Smooth muscle cell (in vitro differentiated cells): ENCODE measurements at regions not wholly inside any gene's neighbourhood (a gene's known extent, or its start where the extent isn't known, plus 50 kb on each side); places are given as distances from the start of the nearest gene placed in this dataset.

Experiments
- DNase-seq: peaks from one replicate; lab custom pipeline; 2025; ENCODE audit not compliant: unreplicated experiment; lab: John Stamatoyannopoulos, UW
- H2AFZ ChIP-seq: fragments of 200-600 bp; sonication (generic); 2 replicates; pipeline ENCODE4 v1.6.0; 2016; ENCODE audit warnings: antibody characterized with exemption, low read depth, mild to moderate bottlenecking
- H3F3A ChIP-seq: fragments of 200-600 bp; sonication (generic); 2 replicates; pipeline ENCODE4 v1.6.0; 2017; ENCODE audit warnings: antibody characterized with exemption, low read depth
- H3K27ac ChIP-seq: fragments of 200-600 bp; sonication (generic); 2 replicates; pipeline ENCODE4 v1.5.1; 2016; ENCODE audit warnings: low read depth, mild to moderate bottlenecking
- H3K27me3 ChIP-seq: fragments of 200-600 bp; sonication (generic); 2 replicates; pipeline ENCODE4 v1.6.1; 2016; ENCODE audit warnings: low read depth, mild to moderate bottlenecking
- H3K36me3 ChIP-seq: fragments of 200-600 bp; sonication (generic); 2 replicates; pipeline ENCODE4 v1.5.1; 2016; ENCODE audit warnings: low read depth
- H3K4me1 ChIP-seq: fragments of 200-600 bp; sonication (generic); 2 replicates; pipeline ENCODE4 v1.5.1; 2016; ENCODE audit warnings: low read depth
- H3K4me2 ChIP-seq: fragments of 200-600 bp; sonication (generic); 2 replicates; pipeline ENCODE4 v1.6.0; 2016; ENCODE audit warnings: mild to moderate bottlenecking
- H3K4me3 ChIP-seq: fragments of 200-600 bp; sonication (generic); 2 replicates; pipeline ENCODE4 v1.5.1; 2016; ENCODE audit warnings: mild to moderate bottlenecking
- H3K79me2 ChIP-seq: fragments of 200-600 bp; sonication (generic); 2 replicates; pipeline ENCODE4 v1.6.0; 2016; ENCODE audit warnings: low read depth, mild to moderate bottlenecking
- H3K9ac ChIP-seq: fragments of 200-600 bp; sonication (generic); 2 replicates; pipeline ENCODE4 v1.6.0; 2016; ENCODE audit warnings: low read depth
- H3K9me3 ChIP-seq: fragments of 200-600 bp; sonication (generic); replicated peaks from 2 replicates; pipeline ENCODE4 v1.5.1; 2016; ENCODE audit warnings: low read depth
- H4K20me1 ChIP-seq: fragments of 200-600 bp; sonication (generic); 2 replicates; pipeline ENCODE4 v1.6.0; 2016; ENCODE audit warnings: low read depth
- CTCF ChIP-seq: fragments of 200-600 bp; sonication (generic); IDR thresholded peaks from 2 replicates; pipeline ENCODE4 v1.5.1; 2017; ENCODE audit warnings: borderline replicate concordance, mild to moderate bottlenecking, antibody characterized with exemption; ENCODE audit not compliant: insufficient read depth, poor library complexity, severe bottlenecking
- WGBS: methylation state at CpG from one replicate; pipeline ENCODE4 v1.1.7; 2016; ENCODE audit warnings: low lambda C conversion rate; 5-methylcytosine and 5-hydroxymethylcytosine counted together

GRCh38 chr6:97705568-97705967 is 422.6 kb upstream of the MMS22L start:
- WGBS, result 20% methylated on average over 2 of the region's 2 CpGs
- no peaks in the 10 kb centered on the region for H3K4me1 ChIP-seq
- no peaks in the 10 kb centered on the region for H3K27me3 ChIP-seq
- no peaks in the 10 kb centered on the region for H3K9me3 ChIP-seq
- no peaks in the 10 kb centered on the region for H4K20me1 ChIP-seq
- TF ChIP-seq CTCF, result peak; percentile 44
- no peak overlapping the region for H3K4me3 ChIP-seq
- no peaks in the 10 kb centered on the region for H3K79me2 ChIP-seq
- no peak overlapping the region for H3K9ac ChIP-seq
- H3K27ac ChIP-seq, result no peak overlapping the region
- H2AFZ ChIP-seq, result no peak overlapping the region
- no peaks in the 10 kb centered on the region for H3F3A ChIP-seq
- no peaks in the 10 kb centered on the region for H3K36me3 ChIP-seq
- no peak for DNase-seq
- no peak overlapping the region for H3K4me2 ChIP-seq

- Histone ChIP-seq H3K79me2 (no peaks in the 10 kb centered on the region), H3K4me2 (no peak overlapping the region), H3F3A (no peaks in the 10 kb centered on the region), H3K9me3 (no peaks in the 10 kb centered on the region), H4K20me1 (no peaks in the 10 kb centered on the region), H2AFZ (no peak overlapping the region), H3K4me1 (no peaks in the 10 kb centered on the region), H3K36me3 (no peaks in the 10 kb centered on the region), H3K27ac (no peak overlapping the region), H3K9ac (no peak overlapping the region), H3K4me3 (no peak overlapping the region), H3K27me3 (no peaks in the 10 kb centered on the region)
- WGBS, result 95% methylated on average over 4 of the region's 4 CpGs
- TF ChIP-seq CTCF, result no peak
- DNase-seq, result no peak
These were observed 429.7 kb upstream of the MMS22L start for GRCh38 chr6:97712751-97713150.

- H3K79me2 ChIP-seq, result no peaks in the 10 kb centered on the region
- no peak for DNase-seq
- no peaks in the 10 kb centered on the region for H4K20me1 ChIP-seq
- no peaks in the 10 kb centered on the region for H3F3A ChIP-seq
- no peak overlapping the region for H3K4me2 ChIP-seq
- H3K4me1 ChIP-seq, result no peaks in the 10 kb centered on the region
- no peaks in the 10 kb centered on the region for H3K27me3 ChIP-seq
- H3K36me3 ChIP-seq, result no peaks in the 10 kb centered on the region
- TF ChIP-seq CTCF, result no peak
- H3K4me3 ChIP-seq, result no peak overlapping the region
- H3K9ac ChIP-seq, result no peak overlapping the region
- no peaks in the 10 kb centered on the region for H3K9me3 ChIP-seq
- no peak overlapping the region for H2AFZ ChIP-seq
- H3K27ac ChIP-seq, result no peak overlapping the region
These were observed 431.8 kb upstream of the MMS22L start for GRCh38 chr6:97714772-97715171.

- Histone ChIP-seq H2AFZ (no peak overlapping the region), H3K27ac (no peak overlapping the region), H3K4me2 (no peak overlapping the region), H3K4me1 (no peaks in the 10 kb centered on the region), H3F3A (no peaks in the 10 kb centered on the region), H3K79me2 (no peaks in the 10 kb centered on the region), H3K27me3 (no peaks in the 10 kb centered on the region), H3K9me3 (no peaks in the 10 kb centered on the region), H3K4me3 (no peak overlapping the region), H3K9ac (no peak overlapping the region), H4K20me1 (no peaks in the 10 kb centered on the region), H3K36me3 (no peaks in the 10 kb centered on the region)
- WGBS, result 72% methylated on average over 3 of the region's 3 CpGs
- DNase-seq, result no peak
- TF ChIP-seq CTCF, result no peak
These were observed 434.1 kb upstream of the MMS22L start for GRCh38 chr6:97717086-97717485.
